Islet precursor cell (in vitro differentiated cells): ENCODE measurements at regions not wholly inside any gene's neighbourhood (a gene's known extent, or its start where the extent isn't known, plus 50 kb on each side); places are given as distances from the start of the nearest gene placed in this dataset.

Experiments used
- DNase-seq: peaks from one replicate; pipeline ENCODE4 v3.0.0-alpha.2; 2018

DNA sequence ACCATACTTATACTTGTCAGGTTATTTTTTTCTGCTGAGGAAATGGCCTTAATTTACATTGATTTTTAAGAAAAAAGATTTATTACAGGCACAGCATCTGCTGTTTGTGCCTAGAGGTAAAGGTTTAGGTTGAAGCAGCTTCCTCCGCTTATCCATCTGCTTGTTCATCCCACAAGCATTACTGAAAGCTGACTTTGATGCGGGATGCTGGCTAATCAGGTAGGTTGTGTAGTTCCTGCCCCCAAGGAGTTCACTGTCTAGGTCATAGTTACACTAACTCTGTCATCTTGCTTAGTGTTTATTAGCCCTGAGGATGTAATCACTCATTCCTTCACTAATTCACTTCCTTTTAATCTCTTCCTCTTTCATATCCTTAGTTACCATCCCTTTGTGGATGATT is 377.7 kb upstream of the KAZN start:
- DNase-seq: no peak

- DNase-seq: no peak
Measured at GRCh38 chr1:14222086-14222485, 376.4 kb upstream of the KAZN start.

DNA sequence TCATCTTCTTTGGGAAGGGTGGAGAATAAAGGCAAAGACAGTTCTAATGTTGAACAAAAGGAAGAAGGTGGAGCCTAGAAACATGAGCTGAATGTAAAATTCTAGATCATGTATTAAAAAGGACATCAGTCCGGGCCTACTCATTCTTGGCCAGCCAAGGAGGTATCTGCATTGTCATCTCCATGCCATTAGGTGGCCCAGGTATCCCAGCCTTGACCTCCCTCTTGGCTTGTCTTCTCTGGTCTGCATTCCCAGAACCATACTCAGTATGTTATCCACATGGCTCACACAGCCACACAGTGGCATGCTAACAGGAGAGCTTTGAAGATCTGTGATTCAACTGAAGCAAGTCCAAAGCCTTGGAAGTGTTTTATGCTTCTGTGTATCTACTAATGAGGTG is 369.8 kb upstream of the KAZN start:
- no peak for DNase-seq

GRCh38 chr1:14233510-14233909 is 365.0 kb upstream of the KAZN start:
- DNase-seq: no peak

DNA sequence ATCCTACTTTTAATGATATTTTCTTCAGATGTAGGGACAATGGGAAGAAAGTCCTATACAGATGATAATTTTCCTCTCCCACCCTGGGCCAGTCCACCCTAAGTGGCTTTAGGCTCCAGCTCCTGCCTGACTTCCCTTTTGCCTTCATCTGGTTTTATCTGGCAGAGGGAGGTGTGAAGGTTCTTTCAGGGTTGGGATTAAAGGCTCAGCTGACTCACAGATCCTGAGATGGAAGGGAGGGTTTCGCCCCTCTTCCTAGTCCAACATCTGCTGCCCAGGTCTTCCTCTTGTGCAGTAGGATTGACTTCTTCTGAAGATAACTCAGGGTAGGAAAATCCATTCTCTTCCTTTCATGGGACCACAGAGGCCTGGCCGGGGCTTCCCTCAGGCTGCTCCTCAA is 362.4 kb upstream of the KAZN start:
- DNase-seq: no peak

- DNase-seq: no peak
Measured at GRCh38 chr1:14238472-14239307, 359.8 kb upstream of the KAZN start.

DNA sequence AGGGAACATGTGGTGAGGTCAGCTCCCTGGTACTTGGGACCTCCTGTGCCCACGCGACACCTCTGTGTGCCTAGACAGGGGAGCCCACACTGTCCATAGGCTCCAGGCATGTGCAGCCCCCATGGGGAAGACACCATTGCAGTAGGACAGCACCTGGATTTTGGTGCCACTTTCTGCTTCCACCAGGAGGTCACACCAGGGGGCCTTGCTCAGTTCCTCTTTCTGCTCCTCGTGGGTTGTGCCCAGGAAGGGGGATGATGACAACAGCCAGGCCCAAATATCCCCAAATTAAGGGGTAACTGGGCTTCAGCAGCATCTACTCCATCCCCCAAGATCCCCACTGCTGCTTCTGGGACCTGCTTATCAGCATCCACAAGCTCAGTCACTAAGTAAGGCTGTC is 358.2 kb upstream of the KAZN start:
- DNase-seq: no peak

- DNase-seq: no peak
Measured at GRCh38 chr1:14242123-14242522, 356.4 kb upstream of the KAZN start.

DNA sequence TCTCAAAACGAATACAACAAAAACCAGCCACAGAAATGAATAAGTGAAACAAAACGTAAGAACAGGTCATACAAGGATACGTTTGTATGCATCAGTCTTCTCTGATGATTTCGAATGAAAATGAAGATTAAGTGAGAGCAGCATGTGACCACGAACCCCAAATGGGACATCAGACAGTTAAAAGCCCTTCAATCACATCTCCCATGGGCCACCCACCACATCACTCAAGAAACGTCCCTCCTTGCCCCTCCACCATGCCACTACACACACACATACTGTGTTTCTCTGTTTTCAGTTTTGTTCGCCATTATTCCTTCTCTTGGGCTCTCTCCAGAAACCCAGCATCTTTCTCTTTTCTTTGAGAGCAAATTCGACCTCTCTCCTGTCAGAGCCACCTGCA is 355.6 kb upstream of the KAZN start:
- DNase-seq: no peak

- no peak for DNase-seq
Measured at GRCh38 chr1:14245954-14246353, 352.5 kb upstream of the KAZN start.

DNA sequence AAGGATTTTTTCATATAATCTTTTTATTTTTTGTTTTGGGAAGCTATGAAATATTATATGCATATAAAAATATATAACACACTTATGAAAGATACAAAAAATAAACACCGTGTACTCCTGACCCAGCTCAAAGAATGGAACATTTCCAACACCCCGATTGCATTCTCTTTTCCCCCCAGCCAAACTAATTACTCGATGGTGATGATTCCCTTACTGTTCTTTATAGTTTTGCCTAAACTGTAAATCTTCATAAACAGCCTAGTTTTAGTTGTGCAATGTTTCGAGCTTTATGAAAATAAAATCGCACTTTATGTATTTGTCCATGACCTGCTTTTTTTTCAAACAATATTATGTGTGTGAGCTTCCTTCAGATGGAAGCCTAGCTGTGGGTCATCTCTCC is 352.0 kb upstream of the KAZN start:
- no peak for DNase-seq

DNA sequence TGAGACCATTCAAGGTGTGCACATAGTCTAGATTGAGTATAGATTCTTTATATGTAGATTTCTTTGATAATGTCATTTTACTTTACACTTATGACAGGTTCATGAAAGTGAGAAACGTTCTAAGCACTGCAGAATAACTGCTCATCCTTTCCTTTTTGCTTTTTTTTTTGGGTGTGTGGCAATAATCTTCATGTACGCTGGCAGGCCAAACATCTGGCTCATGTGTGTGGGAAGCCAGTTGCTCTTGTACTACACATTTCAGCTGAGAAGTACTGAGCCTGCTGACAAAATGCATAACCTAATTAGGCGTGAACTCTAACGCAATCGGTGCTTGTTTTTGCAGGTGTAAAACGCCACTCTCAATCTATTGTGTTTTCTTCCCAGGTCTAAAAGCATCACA is 350.8 kb upstream of the KAZN start:
- no peak for DNase-seq

- DNase-seq: no peak
Measured at GRCh38 chr1:14251871-14252270, 346.6 kb upstream of the KAZN start.

GRCh38 chr1:14253676-14254075 is 344.8 kb upstream of the KAZN start:
- DNase-seq: no peak

DNA sequence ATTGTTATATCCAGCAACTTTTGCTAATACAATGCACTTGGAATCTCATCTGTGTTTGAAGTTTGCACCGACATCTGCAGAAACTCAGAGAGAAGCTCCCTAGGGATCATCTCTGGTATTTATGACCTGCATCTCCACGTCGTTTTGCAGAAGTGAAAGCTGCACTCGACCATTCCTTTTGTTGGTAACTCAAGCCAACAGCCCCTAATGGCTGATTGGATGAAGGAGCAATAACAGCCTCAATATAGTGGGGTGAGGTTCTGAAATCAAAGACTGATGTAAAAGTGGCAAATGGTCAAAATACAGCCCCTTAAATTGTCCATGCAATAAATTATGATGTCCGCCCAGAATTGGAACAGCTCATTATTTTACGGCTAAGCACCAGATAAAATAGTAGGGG is 344.2 kb upstream of the KAZN start:
- DNase-seq: no peak

GRCh38 chr1:14255233-14255632 is 343.3 kb upstream of the KAZN start:
- DNase-seq: no peak

DNA sequence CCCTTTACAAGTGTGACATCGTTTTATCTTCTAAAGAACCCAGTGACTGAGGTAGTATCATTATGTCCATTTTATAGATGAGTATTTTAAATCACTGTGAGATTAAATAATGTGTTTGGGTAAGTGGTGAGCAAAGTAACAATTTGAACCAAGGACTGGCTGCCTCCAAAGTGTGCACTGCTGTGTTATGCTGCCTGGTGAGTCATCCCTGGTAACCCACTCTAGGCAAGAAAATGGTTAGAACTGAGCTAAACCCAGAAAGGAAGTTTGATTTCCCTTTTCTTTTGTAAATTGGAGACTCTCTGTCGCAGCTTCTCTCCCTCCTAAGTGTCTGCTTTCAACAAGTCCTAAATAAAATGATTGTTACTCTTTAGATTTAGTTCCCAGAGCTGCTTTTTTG is 342.8 kb upstream of the KAZN start:
- DNase-seq: no peak

DNA sequence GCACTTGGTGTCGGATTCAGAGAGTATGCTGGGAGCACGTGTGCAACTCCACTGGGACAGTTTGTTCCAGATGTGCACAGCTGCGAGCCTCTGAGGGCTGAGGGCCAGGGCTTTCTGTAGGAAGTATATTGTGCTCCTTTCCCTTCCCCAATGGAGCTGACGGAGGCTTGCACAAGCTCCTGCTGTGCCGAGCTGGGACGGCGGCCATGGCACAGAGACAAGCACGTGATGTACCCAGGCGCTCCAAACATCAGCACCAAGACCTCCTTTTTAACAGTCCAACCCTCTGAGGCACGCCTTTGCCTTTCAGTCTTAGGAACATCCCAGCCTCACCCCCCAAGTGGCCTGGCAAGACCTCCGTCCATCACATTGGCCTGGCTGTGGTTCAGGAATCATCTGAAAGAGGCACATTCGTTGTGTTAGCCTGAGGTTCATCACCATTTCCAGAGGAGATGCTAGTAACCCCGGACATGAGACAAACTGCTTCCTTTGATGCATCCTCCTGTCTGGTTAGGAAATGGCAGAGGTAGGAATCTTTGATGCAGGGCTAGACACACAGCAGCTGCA is 339.2 kb upstream of the KAZN start:
- no peak for DNase-seq

- no peak for DNase-seq
Measured at GRCh38 chr1:14260480-14260879, 338.0 kb upstream of the KAZN start.

GRCh38 chr1:14261395-14261794 is 337.1 kb upstream of the KAZN start:
- DNase-seq: no peak

DNA sequence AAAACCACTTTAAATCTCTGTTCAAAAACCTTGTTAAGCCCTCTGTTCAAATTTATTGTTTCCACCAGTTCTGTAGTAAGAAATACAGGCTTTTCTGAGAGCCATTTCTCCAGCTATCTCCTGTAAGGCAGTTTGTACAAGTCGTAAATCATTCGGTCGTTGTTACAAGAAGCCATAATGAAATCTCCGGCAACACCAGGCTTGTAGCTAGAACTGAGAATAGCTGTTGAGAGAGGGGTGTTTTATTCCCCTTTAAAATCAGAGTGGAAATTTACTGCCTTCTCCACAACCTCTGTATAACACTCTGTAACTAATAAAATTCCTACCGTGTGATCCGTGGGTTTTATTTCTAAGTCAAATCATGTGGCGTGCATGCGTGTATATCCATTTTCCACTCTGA is 335.8 kb upstream of the KAZN start:
- no peak for DNase-seq

DNA sequence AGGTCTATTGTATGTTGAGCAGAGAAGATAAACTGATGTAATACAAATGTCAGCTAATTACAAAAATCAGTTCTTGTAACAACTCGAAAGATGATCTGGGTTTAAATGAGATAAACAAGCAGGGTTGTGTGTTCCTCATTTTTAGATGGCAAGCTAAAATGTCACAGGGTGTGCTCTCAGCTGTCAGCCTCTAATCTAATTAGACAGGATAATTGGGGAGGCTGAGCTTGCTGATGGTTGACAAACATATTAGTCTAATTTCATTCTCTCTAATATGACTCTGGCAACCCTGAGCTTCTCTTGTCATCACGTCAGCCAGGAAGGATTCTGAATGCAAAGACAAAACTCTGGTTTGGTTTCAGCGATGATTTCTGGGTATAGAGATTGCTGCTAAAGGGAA is 335.3 kb upstream of the KAZN start:
- no peak for DNase-seq

DNA sequence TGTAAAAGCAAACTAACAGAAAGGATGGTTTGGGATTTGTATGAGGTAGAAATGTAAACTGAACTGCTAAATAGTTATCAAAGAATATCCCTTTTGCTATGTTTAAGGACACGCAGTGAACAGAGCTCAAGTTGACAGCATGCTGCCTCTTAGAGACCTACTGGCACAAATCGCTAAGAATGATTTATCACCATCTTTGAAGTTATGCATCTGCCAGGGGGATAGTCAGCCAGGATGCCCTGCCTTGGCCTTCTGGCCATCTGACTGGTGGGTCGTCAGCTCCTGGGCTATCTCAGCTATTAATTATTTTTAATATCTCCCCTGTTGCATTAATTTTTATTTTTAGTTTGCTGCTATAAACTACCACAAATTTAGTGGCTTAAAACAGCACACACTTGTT is 334.8 kb upstream of the KAZN start:
- no peak for DNase-seq

DNA sequence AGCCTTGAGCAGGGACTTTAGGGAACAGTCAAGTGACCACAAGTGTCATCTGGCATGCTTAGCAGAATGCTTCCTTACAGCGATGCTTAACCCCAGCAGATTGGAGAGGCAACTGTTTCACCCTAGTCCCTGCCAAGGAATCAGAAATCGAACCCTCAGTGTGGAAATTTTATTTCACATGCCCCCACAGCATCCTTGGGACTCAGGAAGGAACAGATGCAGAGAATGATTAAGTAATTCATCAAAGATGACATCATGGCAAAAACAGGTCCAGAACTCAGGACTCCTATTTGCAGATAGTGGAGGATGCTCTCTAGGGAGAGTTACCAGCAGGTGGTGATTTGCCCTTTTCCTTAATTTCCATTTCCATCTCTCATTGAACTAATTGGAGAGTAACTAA is 333.0 kb upstream of the KAZN start:
- DNase-seq: no peak

- no peak for DNase-seq
Measured at GRCh38 chr1:14267991-14268390, 330.5 kb upstream of the KAZN start.
